Stimulated activated CD8-positive, alpha-beta memory T cell treated with anti-CD3 and anti-CD28 coated beads, Interleukin-15, amount 100 ng/mL, for 4 hours (primary cell): ENCODE measurements at regions not wholly inside any gene's neighbourhood (a gene's known extent, or its start where the extent isn't known, plus 50 kb on each side); places are given as distances from the start of the nearest gene placed in this dataset.
"Not testable (repeated sequence)": the region's sequence is repeated elsewhere in the genome, so short reads cannot be mapped to it uniquely, and the experiment has no call there.

Source experiments
- DNase-seq, 2 donors: peaks; one replicate each; pipeline ENCODE4 v3.0.0-alpha.2; 2020; ENCODE audit warnings: low read depth in 2 of 2

DNA sequence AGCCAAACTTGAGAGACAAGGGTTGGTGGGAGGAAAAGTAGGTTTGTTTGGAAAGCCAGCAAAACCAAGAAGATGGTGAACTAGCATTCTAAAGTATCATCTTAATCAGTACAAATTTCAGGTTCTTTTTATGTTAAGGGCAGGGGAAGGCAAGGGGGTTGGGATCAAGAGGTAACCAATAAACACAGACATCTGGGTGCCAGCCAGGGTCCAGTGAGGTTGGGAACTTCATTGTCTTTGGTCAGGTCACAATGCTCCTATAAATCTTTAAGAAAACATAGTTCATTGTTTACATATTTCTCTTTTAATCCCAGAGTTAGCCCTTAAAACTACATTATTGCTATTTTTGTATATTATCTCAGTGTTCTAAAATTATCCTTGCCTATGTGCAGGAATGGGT is 126.2 kb upstream of the NR5A2 start:
- no peak for DNase-seq

DNA sequence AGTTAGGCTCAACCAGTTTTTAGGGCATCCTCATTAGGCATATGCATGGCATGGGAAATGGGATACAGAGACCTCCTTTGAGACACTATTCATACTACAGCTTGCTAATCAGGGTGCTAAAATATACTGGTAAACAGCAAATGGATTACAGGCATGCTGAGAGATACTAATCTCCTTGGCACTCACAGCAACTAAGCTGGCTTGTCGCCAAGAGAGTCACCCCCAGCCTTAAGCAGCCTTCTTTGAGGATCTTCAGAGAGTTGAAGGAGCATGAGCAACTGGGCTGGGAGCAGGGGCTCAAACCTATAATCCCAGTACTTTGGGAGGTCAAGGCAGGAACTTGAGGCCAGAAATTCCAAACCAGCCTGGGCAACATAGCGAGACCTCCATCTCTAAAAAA is 120.1 kb upstream of the NR5A2 start:
- no peak for DNase-seq

DNA sequence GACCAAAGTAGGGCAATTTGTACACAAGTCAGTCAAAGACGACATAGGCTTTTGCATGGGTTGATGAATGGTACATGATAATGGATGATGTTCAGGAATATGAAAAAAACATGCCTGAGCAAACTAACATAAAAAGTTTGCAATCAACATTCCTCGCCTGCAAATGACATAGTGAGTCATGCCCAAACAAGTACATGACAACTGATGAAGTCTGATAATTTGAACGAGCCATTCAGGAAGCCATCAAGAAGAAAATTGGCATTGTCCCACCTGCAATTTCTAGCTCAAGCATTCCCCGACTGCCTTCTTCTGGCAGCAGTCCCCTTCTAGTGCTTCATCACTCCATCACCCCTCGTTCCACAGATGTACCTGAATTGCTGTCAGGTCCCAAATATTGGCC is 118.4 kb upstream of the NR5A2 start:
- no peak for DNase-seq

DNA sequence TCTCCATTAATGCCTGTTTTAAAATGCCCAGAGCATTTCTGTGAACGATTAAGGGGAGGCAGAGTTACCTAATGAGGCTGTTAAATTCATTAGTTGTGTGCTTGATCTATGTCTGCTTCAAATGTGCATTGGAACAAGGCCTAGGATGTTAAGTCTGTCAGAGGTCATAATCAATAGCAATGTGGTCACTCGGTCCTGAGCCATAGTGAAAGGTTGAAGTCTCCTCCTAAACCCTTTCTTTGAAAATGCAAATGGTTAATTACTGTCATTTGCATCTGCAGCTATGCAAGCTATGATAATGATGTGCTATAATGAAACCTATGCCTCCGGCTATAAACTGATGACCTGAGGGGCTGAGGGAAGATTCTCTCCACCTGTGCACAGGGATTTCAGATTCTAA is 114.2 kb upstream of the NR5A2 start:
- DNase-seq, result no peak

DNA sequence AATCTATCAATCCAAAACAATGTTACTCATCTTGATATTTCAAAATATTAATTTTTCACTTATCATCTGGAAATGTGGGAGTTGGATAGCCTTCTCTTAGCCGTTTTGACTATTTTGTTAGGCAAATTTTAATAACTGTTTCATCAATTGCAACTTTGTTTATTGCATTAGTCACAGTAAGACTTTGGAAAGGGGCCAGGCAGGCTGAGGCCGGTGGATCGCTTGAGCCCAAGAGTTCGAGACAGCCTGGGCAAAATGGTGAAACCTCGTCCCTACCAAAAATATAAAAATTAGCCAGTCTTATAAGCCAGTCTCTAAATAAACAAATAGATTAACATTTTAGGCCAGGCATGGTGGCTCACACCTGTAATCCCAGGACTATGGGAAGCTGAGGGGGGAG is 113.0 kb upstream of the NR5A2 start:
- DNase-seq, result no peak

DNA sequence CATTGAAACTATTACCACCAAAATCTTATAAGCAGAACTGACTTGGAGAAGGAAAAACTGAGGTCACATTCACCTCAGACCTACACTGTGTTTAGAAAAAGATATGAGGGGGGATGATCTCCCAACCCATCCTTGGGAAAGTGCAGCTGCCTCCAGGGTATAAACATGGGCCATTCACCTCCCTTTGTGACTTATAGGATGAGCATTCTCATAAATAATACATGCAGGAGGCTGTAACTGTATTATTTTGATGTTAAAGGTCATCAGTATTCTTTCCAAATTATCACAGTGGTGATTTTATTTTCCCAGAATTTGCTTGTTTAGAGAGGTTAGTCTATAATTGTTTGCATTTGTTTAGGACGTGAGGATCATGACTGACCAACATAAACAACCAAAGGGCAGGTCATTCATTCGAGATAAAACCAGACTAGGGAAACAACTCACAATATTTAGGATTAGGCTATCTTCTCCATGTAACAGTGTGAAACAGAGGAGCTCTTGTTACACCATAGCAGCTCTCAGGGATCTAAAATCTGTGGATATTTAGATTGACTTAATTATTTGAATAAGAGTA is 109.2 kb upstream of the NR5A2 start:
- DNase-seq, result no peak

DNA sequence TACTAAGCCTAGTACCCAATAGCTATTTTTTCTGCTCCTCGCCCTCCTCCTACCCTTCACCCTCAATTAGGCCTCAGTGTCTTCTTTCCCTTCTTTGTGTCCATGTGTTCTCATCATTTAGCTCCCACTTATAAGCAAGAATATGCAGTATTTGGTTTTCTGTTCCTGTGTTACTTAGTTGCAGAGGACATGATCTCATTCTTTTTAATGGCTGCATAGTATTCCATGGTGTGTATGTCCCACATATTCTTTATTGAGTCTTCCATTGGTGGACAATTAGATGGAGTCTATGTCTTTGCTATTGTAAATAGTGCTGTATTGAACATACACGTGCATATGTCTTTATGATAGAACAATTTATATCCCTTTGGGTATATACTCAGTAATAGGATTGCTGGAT is 106.9 kb upstream of the NR5A2 start:
- DNase-seq, result no peak

DNA sequence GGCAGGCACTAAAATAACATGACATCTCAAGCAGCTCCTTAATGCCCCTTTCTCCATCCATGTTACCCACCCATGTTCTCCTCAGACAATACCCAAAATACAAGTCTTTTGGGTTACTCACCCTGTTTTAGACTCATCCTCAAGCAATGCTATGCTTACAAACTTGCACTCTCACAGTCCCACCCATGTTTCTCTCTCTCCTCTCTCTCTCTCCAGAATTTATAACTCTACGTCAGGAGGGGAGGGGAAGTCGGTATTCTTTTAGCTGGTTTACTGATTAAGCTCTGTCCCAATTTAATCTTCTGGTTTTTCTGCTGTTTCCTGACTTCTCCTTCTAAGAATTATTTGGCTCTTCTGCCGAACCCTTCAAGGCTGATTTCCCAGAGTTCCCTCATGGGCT is 98.0 kb upstream of the NR5A2 start:
- no peak for DNase-seq

DNA sequence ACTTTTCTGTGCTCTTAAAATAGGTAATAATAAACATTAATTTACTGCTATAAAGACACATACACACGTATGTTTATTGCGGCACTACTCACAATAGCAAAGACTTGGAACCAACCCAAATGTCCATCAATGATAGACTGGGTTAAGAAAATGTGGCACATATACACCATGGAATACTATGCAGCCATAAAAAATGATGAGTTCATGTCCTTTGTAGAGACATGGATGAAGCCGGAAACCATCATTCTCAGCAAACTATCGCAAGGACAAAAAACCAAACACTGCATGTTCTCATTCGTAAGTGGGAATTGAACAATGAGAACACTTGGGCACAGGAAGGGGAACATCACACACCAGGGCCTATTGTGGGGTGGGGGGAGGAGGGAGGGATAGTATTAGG is 97.4 kb upstream of the NR5A2 start:
- DNase-seq, result not testable (repeated sequence)

DNA sequence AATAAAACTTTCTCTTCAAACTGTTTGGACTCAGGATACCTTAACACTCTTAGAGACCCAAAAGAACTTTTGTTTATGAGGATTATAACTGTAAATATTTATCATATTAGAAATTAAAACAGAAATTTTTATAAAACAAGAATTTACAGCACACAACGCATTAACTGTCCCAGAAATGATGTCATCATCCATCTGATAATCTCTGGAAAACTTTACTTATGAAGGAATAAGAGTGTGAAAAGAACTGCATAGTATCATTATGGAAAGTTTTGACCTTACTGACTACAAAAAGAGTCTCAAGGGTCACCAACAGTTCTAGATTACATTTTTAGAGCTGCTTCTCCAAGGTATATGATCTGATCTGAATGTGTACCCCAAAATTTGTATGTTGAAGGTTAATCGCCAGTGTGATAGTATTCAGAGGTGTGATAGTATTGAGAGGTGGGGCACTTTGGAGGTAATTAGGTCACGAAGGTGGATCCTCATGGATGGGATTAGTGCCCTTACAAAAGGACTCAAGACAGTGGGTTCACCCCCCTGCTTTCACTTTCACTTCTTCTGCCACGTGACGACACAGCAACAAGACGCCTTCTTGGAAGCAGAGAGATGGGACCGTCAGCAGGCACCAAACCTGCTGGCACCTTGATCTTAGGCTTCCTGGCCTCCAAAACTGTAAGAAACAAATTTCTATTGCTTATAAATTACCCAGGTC is 95.7 kb upstream of the NR5A2 start:
- DNase-seq, result peak in 1 of 2 donors; percentile 4

DNA sequence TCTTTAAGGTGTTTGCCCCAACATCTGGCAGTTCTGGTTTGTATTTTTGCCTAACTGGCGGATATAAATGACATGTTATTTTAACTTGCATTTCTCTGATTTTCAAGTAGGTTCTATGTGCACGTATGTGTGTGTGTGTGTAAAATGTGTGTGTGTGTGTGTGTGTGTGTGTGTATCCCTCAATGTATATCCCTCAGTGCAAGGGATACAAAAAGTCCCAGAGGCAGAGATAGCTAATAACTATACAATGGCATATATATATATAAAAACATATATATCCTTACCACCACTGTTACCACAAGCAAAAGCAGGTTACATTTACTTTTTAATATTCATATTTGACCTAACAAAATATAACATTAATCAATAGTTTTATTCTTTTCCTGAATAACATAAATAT is 95.0 kb upstream of the NR5A2 start:
- no peak for DNase-seq

DNA sequence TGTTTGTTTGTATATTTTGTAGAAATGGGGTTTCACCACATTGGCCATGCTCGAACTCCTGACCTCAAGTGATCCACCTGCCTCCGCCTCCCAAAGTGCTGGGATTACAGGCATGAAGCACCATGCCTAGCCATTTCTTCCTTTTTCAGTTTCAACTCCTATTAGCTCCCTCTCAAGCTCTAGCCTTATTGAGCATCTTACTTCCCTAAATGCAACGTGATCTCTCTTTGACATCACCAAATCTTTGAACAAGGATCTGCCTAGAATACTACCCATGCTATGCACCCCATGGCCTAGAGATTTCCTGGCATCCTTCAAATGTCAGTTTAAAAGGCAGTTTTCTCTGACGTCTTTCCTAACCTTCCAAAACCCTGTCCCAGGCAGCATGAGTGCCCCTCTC is 91.1 kb upstream of the NR5A2 start:
- DNase-seq, result no peak

DNA sequence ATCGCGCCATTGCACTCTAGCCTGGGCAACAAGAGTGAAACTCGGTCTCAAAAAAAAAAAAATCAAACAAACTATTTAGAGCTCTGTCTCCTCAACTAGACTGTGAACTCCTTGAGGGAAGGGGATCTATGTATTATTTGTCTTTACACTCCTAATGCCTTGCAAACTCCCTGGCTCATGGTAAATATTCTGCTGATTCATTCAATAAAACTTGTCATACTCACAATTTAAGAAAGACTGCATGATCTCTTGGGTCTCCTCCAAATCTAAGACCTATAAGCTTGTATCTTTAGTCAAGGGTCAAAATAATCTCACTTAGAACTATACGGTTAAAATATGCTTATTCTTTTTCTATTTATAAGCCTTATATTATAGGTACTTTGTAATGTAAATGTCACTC is 90.3 kb upstream of the NR5A2 start:
- DNase-seq, result no peak

DNA sequence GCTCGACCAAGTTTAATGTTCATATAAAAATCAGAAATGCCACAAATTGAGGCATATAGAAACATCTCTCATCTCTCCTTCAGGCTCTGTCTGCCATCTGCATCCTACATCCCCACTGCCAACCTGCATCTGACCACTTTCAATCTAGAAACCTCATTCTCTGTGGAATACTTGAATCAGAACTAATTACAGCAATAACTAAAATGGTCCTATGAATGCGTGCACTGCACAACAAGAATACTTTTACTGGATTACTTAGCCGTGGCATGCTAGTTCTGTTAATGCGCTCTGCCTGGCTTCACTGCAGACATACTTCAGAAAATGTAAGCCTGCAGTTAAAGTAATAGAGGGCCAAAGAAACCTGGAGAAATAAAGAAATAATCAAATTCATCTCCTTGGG is 89.8 kb upstream of the NR5A2 start:
- DNase-seq, result no peak

DNA sequence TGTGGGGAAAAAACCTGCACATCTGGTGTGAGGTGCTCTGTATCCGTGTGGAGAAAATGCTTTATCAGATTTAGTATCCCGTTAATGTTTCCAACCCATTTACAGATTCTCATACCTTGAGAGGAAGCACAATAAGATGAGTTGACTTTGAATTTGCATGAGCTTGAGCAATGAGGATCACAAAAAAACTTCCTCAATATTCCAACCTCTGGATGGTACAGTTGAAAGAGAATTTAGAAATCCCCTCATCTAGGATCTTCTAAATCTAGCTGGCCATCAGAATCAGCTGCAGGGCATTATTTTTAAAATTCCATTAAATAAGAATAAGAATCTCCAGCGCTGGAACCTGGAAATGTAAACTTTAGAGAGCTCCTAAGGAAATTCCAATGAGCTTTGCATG is 82.5 kb upstream of the NR5A2 start:
- DNase-seq, result no peak

DNA sequence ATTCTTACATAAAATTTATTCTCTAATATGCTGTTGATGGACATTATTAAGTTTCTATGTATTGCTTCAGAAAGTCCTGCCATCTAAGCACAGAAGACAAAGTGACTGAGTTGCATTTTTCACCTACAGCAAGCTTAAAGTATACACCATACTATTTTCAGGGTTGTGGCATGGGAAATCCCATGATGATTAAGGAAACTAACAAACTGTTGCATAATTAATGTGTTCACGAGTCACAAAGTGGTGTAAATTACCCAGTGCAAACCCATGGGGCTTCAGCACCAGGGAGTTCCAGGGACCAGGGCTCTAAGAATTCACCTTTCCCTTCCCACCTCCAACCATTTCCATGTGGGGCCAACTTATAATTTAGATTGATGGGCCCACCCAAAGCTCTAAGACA is 81.9 kb upstream of the NR5A2 start:
- no peak for DNase-seq

DNA sequence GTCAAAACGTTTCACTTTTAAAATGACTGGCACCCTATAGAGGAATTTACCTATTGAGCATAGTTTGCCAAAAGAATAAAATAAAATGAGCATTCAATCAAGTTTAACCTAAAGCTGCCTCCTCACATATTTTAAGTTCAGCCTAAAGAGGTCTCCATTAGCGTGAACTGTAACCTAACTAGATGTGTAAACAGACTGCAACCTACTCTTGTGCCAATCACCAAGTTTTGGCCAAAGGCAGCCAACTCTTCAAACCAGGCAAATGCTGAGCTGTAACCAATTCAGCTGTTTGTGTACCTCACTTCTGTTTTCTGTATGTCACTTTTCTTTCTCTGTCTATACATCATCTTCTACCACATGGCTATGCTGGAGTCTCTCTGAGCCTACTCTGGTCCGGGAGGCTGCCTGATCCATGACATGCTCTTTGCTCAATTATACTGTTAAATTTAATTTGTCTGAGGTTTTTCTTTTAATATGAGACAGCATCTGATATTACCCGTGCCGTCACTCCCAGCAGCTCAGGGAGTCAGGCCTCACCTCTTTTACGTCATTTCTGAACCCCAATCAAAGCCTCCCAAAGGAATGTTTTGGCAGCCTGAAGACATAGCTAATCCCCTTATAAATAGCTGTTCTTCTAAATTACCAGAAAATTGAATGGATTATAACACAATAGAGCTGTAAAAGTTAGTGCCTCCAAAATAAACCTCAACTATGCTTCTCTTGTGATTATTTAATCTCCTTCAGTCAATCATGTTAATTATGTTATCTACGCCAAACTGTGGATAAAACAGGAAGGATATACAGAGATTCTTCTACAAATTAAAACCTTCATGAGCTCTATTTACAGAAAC is 81.0 kb upstream of the NR5A2 start:
- no peak for DNase-seq

DNA sequence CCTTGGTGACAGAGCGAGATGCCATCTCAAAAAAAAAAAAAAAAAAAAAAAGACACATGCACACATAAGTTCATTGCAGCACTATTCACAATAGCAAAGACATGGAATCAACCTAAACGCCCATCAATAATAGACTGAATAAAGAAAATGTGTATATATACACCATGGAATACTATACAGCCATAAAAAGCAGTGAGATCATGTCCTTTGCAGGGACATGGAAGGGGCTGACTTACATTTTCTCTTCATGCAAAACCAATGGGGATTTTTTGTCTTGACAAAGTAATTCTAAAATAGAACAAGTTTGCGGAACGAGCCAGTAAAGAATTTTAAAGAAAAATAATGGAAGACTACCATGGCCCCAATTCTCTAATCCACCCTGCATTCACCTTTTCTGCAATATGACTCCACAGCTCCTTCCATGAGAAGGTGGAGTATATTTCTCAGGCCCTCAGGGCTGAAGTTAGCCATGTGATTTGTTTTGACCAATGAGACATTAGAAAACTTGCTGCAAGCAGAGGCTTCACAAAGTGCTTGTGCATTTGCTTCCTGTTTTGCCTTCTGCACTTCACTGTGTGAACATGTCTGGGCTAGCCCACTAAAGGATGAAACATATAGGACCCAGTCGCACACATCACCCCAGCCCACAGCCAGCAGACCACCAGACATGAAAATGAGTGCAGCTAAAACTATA is 78.8 kb upstream of the NR5A2 start:
- DNase-seq, result no peak

DNA sequence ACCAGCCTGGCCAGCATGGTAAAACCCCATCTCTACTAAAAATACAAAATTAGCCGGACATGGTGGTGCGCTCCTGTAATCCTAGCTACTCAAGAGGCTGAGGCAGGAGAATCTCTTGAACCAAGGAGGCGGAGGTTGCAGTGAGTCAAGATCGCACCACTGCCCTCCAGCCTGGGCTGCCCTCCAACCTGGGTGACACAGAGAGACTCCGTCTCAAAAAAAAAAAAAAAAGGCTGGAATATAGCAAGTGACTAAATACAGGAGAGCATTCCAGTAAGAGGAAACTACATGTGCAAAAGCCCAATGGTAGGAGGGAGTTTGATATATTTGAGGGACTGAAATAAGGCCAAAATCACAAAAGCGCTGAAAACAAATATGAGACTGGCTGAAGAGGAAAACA is 76.5 kb upstream of the NR5A2 start:
- DNase-seq, result not testable (repeated sequence)

DNA sequence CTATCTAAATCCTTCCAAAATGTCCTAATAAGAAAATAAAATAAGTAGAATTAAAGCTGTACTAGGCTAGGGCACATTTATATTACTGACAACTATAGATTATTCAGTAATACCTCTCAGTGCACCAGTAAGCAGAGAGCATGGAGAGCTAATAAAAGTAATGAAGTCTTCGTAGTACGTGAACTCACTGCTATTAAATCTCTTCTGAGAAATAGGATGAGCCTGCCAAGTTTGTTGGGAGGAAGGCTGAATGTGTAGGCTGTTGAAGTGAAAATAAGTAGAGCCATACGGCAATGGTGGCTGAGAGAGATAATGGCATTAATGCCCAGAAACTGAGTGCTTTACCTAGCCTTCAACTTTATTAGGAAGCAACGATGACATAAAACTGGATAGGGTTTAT is 73.9 kb upstream of the NR5A2 start:
- DNase-seq, result no peak

DNA sequence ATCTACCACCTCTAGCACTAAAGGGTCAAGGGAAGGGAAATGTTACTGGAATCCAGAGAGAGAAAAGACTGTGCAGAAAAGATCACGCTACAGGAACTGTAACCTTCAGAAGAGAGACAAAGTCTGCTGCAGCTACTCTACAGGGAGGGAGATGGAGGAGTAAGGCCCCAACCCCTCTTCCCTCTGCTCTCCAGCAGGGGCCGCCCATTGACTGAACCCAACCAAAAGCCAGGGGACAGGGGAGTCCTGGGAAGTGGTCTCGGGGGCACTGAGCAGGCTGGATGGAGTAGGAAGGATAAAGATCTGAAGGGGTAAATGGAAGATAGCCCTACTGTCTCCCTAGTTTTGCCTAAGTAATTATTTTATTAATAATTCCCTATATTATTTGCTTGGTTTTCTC is 72.8 kb upstream of the NR5A2 start:
- DNase-seq, result no peak

DNA sequence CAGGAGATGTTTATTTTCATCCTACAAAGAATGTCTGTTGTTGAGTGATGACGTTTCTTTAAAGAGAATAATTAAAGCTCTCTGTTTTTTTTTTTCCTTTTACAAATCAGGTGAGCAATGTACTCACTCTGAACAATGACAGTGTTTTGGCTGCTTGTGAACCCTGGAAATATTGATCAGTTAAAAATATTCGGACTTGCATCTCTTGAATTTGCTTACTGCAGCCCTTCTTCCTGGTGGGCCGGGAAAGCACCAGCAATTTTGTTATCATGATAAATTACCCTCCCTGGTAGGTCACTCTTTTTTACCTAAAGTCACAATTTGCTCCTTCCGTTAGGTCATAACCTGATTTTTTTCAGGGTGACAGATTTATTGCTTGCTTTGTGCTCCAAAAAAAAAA is 72.3 kb upstream of the NR5A2 start:
- no peak for DNase-seq

DNA sequence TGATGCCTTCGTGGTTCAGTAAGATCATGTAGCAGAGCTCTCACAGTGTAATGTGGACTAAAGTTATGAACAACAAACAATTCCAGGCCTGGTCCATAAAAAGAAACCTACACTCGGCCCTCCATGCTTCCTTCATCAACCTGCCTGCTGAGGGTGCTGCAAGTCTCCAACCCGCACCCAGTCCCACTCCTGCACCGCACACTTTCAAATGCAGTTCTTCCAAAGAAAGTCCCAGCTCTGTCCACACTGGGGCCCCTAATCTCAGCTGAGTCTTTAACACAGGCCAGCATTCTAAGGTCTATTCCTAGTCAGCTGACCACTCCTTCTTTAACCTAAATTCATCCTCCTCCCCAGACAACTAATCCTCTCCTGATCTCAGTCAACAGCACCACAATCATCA is 71.5 kb upstream of the NR5A2 start:
- no peak for DNase-seq
